ENCODE measurements at regions not wholly inside any gene's neighbourhood (a gene's known extent, or its start where the extent isn't known, plus 50 kb on each side); places are given as distances from the start of the nearest gene placed in this dataset.

- DNase-seq, result no peak
Measured at GRCh38 chr22:27192135-27192829, 534.9 kb downstream of the MIAT start.

- DNase-seq, result no peak
Measured at GRCh38 chr22:27193215-27193614, 535.8 kb downstream of the MIAT start.

- no peak for DNase-seq
Measured at GRCh38 chr22:27193636-27194035, 536.2 kb downstream of the MIAT start.

- no peak for DNase-seq
Measured at GRCh38 chr22:27194096-27194748, 536.8 kb downstream of the MIAT start.

- DNase-seq, result no peak
Measured at GRCh38 chr22:27195094-27195493, 537.7 kb downstream of the MIAT start.

GRCh38 chr22:27195494-27195893 is 538.1 kb downstream of the MIAT start:
- no peak for DNase-seq

- no peak for DNase-seq
Measured at GRCh38 chr22:27196606-27197005, 539.2 kb downstream of the MIAT start.

GRCh38 chr22:27197052-27197451 is 539.7 kb downstream of the MIAT start:
- DNase-seq, result no peak

GRCh38 chr22:27197618-27198017 is 540.2 kb downstream of the MIAT start:
- DNase-seq, result no peak

GRCh38 chr22:27198518-27199035 is 541.2 kb downstream of the MIAT start:
- DNase-seq, result no peak

- no peak for DNase-seq
Measured at GRCh38 chr22:27199354-27199753, 542.0 kb downstream of the MIAT start.

GRCh38 chr22:27201276-27201675 is 543.9 kb downstream of the MIAT start:
- DNase-seq, result no peak

GRCh38 chr22:27201741-27202140 is 544.4 kb downstream of the MIAT start:
- no peak for DNase-seq

- no peak for DNase-seq
Measured at GRCh38 chr22:27203276-27203660, 545.9 kb downstream of the MIAT start.

- DNase-seq, result no peak
Measured at GRCh38 chr22:27204280-27204679, 546.9 kb downstream of the MIAT start.

- DNase-seq, result no peak
Measured at GRCh38 chr22:27204817-27205216, 547.4 kb downstream of the MIAT start.

GRCh38 chr22:27205492-27206373 is 548.3 kb downstream of the MIAT start:
- DNase-seq, result no peak

GRCh38 chr22:27206374-27207133 is 549.2 kb downstream of the MIAT start:
- DNase-seq, result no peak

- no peak for DNase-seq
Measured at GRCh38 chr22:27207266-27207665, 549.9 kb downstream of the MIAT start.

- no peak for DNase-seq
Measured at GRCh38 chr22:27207907-27208306, 550.5 kb downstream of the MIAT start.

GRCh38 chr22:27210111-27210730 is 552.8 kb downstream of the MIAT start:
- no peak for DNase-seq

- DNase-seq, result no peak
Measured at GRCh38 chr22:27212102-27212501, 554.7 kb downstream of the MIAT start.
